Activated CD8-positive, alpha-beta memory T cell treated with anti-CD3 and anti-CD28 coated beads for 4 hours (primary cell): ENCODE measurements at regions not wholly inside any gene's neighbourhood (a gene's known extent, or its start where the extent isn't known, plus 50 kb on each side); places are given as distances from the start of the nearest gene placed in this dataset.

Experiments
- DNase-seq, 2 donors: peaks; one replicate each; pipeline ENCODE4 v3.0.0-alpha.2; 2020; ENCODE audit warnings: low read depth in 2 of 2

DNA sequence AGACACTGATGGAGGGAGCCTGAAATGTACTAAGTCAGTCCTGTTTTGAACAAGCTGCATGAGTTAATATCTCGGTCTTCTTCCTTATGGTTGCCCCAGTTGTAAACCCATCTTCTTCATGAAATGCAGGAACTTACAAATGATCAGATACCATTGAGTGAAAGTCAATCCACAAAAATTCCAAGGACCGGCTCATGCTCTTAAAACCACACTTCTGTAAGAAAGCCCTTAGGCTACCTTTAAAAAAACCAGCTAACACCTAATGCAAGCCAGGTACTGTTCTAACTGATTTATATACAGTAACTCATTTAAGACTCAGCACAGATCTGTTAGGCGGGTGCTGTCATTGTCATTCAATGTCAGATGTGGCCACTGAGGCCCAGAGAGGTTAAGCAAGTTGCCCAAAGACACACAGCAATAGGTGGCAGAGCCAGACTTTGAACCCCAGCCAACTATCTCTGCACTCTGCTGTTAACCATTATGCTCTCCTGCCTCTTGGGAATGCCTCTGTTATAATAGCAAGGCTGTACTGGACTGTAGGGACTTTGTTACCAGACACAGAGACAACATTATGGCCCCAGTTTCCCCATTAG is 93.4 kb downstream of the C16orf95 start:
- DNase-seq, result no peak

GRCh38 chr16:87226926-87227295 is 90.3 kb downstream of the C16orf95 start:
- no peak for DNase-seq

DNA sequence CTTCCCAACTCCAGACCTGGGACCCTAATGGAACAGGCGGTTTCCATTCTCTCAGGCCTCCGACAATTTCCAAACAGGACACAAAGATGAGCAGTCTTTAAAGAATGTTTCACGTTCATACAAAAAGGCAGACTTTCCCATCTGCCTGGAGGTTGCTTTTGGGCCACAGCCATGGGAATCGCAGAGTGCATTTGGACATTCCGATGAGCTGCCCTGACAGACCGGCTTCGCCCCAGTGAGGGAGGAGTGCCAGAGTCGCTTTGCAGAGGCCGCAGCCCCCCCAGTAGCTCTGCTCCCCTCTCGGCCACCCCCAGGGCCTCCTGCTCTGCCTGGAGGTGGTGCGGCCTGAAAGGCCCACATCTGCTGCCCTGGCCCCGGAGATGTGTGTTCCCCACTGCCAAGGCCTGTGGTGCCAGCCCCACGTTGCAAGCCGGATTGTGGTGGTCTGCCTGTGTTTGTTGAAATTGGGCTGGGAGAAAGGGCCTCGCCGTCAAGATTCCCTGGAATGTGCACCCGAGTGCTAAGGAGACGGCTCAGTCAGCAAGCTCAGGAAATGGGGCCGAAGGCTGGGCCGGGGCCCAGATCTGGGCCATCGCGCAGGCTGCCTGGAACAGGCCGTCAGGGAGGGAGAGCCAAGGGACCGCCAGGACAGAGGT is 89.8 kb downstream of the C16orf95 start:
- DNase-seq, result no peak

GRCh38 chr16:87228363-87228762 is 88.8 kb downstream of the C16orf95 start:
- DNase-seq, result no peak

DNA sequence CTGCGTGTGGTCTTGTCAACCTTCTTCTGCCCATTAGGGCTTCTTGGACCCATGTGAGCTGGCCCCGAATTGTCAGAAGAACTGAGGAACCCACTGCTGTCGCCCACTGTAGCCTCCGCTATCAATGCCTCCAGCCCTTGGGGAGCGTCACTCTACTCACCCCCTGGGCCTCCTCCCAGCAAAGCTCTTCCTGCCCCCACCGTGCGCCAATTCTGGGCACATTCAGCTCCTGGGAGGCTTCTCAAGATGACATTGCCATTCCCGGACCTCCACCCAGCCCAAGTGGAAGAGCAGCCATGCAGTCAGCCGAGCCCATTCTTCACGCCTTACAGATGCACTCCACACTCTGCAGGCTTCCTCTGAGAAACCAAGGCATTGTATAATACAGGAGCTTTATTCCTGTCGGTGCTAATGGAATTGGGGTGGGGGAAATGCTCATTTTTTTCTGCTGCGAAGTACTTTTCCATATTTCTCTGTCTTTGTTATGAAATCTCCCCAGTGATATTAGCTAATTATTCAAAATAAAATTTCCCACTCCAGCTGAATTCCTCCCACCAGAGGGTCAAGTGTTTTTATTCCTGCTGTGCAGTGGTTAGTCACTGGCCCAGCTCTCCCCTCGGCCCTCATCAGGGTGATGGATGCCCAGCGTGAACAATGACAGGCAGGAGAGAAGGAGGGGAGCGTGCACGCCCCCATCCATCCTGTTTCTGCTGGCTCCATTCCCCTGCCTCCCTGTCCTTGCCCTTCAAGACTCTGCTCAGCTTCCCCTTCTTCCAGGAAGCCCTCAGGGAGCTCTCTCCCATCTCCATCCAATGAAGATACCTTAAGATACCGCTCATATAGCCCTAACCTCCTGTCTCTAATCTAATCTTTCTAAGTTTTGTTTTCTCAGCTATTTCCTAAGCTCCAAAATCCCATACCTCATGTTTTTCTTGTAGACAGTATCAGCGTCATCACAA is 87.7 kb downstream of the C16orf95 start:
- no peak for DNase-seq

GRCh38 chr16:87230571-87230970 is 86.6 kb downstream of the C16orf95 start:
- DNase-seq, result no peak

DNA sequence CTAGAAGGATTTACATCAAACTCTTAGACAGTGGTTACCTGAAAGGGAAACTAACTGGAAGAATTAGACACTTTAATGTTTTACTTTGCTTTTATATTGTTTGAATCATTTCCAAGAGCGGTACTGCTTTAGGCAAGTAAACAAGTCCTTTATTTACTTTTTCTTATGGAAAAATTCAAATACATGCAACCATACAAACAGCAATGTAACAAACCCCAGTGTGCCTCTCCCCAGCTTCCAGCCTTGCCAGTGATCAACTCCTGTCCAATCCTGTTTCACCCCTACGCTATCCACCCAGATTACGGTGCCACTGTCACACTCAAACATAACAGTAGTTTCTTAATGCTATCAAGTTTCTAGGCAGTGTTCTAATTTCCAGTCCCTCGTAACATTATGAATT is 85.9 kb downstream of the C16orf95 start:
- no peak for DNase-seq

GRCh38 chr16:87231911-87232310 is 85.3 kb downstream of the C16orf95 start:
- no peak for DNase-seq

DNA sequence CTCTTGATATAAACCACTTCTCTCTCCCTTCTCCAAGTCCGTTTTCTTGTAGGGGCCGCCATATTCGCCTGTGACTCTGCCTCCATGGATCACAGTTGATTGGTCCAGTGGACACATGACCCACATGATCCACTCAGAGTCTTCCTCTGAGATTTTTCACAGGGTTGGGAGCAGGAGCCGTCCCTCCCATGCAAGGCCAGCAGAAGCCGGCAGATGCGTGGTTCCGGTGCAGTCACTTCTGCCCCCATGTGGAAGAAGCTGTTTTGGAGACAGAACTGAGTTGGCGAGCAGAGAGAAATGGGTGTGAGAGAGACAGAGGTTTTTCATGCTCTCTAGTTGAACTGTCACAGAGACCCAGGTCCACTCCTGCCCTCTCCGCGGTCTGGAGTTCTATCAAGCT is 83.3 kb downstream of the C16orf95 start:
- no peak for DNase-seq

- DNase-seq, result no peak
Observed at GRCh38 chr16:87234601-87235000, 82.6 kb downstream of the C16orf95 start.

- no peak for DNase-seq
Observed at GRCh38 chr16:87235810-87236515, 81.2 kb downstream of the C16orf95 start.

GRCh38 chr16:87236516-87237115 is 80.6 kb downstream of the C16orf95 start:
- no peak for DNase-seq

DNA sequence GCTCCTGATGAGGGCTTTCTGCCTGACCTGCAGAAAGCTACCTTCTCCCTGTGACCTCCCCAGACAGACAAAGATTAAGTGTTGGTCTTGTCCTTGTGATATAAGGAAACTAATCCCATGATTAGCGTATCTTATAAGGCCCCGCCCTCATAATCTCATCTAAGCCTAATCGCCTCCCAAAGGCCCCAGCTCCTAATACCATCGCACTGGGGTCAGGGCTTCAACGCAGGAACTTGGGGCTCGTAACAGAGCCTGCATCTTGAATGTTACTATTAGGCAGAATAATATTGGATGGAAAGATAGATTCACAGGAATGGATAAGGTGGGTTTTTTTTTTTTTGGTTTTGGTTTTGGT is 78.9 kb downstream of the C16orf95 start:
- no peak for DNase-seq

DNA sequence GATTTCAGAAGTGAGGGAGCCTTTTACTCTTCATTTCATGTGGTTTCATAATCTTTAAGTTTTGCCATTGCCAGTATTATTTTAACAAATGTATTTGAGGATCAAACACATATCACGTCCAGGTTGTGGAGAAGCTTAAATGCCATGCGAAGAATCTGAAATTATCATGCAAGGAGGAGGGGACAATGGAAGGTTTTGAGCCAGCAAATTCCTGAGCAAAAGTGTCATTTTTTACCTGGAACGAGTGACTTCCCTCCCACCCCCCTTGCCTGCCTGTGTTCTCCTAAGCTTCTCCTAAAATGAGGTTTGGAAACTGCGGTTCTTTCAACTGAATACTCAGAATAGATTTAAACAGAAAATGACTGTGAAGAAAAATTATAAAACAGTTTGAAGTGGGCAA is 77.6 kb downstream of the C16orf95 start:
- DNase-seq, result no peak

DNA sequence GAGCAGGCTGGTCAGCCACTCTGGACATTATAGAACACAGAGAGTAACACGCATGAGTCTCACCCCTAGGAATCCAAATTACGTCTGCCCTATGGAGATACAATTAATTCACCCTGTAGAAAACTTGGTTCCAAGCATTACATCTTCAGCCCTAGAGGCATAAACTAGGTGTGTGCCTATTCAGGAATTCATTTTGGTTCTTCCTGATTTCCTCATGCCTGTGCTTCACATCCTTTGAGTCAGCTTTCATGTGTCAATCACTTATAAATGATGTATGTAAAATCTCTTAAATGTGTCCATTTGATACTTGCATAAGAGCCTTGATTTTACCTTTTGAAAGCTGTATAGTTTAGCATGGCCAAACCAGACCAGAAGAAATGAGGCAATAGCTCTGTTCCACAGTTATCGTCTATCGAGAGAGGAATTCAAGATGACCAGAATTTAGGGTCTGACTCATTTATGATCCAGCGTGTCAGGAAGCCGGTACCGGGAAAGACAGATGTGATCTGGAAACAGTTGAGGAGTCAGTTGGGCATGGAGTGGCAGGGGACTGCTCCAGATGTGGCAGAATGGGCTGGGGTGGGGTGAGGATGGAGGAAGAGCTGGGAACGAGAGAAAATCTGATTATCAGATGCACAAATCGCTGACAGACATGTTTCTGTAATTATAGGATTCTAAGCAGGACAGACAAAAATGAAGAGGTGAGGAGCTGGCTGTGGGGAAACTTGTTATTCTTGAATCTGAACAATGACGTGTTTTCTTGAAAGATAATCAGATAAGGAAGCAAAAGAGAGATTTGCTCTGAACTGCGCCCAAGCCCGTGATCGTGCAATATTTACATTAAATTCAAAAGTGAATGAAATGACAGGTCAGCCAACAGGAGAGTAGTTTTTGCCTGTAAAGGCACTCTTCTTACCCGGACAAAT is 76.7 kb downstream of the C16orf95 start:
- no peak for DNase-seq

DNA sequence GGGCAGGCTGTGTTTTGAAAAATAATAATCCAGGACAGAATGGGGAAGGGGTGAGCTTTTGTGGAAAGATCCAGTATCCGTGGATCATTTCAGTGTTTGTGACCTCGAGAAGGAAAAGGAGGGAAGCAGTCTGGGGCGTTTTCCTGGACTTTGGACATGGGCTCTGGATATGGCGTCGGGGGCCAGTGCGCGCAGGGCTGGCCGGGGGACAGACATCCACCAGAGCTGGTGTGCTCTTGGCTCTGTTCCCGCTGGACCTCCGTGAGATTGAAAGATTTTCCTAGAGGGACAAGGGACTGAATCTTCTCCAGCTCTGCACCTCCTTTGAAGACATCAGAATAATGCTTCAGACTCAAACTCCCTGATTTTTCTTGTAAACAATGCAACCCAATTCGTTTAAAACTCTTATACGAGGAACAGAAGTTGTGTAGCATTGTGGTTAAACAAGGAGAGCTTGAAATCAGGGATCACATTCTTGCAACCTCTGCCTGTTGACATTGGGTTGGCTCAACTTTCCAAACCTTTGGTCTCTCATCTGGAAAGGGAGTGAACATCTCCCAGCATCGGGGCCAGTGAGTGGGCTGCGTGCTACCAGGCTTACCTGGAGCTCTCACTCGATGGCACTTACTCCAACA is 75.9 kb downstream of the C16orf95 start:
- DNase-seq, result no peak

DNA sequence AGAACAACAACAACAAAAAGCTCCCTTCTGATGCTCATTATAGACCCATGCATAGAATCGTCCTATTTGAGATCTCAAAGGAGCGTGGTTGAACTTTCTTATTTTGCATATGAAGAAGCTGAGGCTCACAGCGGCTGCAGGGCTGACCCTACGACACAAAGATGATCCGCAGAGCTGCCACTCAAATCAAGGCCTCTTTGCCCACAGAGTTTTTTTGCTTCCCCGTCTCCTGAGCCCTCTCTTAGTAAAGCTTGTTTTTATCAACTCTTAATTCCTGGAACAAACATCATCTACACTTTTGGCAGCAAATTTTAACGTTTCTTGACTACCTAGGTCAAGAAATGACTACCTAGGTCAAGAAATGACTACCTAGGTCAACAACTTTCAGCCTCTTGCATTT is 73.7 kb downstream of the C16orf95 start:
- DNase-seq, result no peak

GRCh38 chr16:87244636-87245197 is 72.5 kb downstream of the C16orf95 start:
- DNase-seq, result no peak

- no peak for DNase-seq
Observed at GRCh38 chr16:87245511-87245910, 71.7 kb downstream of the C16orf95 start.
